IMR-90 (cell line): ENCODE measurements at regions not wholly inside any gene's neighbourhood (a gene's known extent, or its start where the extent isn't known, plus 50 kb on each side); places are given as distances from the start of the nearest gene placed in this dataset.

ENCODE experiments used
- ATAC-seq: fragments of 200-7000 bp; cut with Tn5 transposase; 2 replicates; pipeline ENCODE4 v1.9.1; 2020; ENCODE audit warnings: low read depth, mild to moderate bottlenecking, moderate library complexity
- BruUV-seq: library from RNA; stranded (reverse); fragments of 400-500 nt; replicated peaks from 2 replicates; lab custom pipeline; 2021; lab: Mats Ljungman, UMichigan
- CTCF ChIA-PET: fragments of 300-600 bp; formaldehyde crosslinking; extraction: SDS; loops from one replicate; lab custom pipeline; 2021; ENCODE audit warnings: antibody characterized with exemption; lab: Yijun Ruan, JAX
- POLR2A ChIA-PET: fragments of 300-600 bp; sonication (Branson Sonifier 250); formaldehyde crosslinking; loops from one replicate; lab custom pipeline; 2022; ENCODE audit warnings: antibody characterized with exemption; ENCODE audit not compliant: unreplicated experiment; lab: Charles Lee
- DNase-seq: peaks from one replicate; pipeline ENCODE4 v3.0.0; 2013
- H2AFZ ChIP-seq: replicated peaks from 2 replicates; pipeline ENCODE3; 2013; ENCODE audit warnings: low read length, mild to moderate bottlenecking; ENCODE audit not compliant: poor library complexity
- H2AK5ac ChIP-seq: 2 replicates; pipeline ENCODE4 v1.6.1; 2013; ENCODE audit warnings: low read depth, low read length, inconsistent platforms
- H2AK9ac ChIP-seq: replicated peaks from 2 replicates; pipeline ENCODE3; 2013; ENCODE audit warnings: mild to moderate bottlenecking, low read depth, low read length, moderate library complexity; ENCODE audit not compliant: poor library complexity
- H2BK120ac ChIP-seq: 2 replicates; pipeline ENCODE4 v1.6.1; 2013; ENCODE audit warnings: low read depth, low read length, inconsistent platforms
- H2BK15ac ChIP-seq: 3 replicates; pipeline ENCODE4 v1.6.1; 2013; ENCODE audit warnings: low read depth, low read length, inconsistent platforms
- H2BK20ac ChIP-seq: 2 replicates; pipeline ENCODE4 v1.6.1; 2013; ENCODE audit warnings: low read depth, mild to moderate bottlenecking, inconsistent platforms, low read length, moderate library complexity
- H2BK5ac ChIP-seq: 2 replicates; pipeline ENCODE4 v1.6.1; 2013; ENCODE audit warnings: mild to moderate bottlenecking, low read depth, low read length, inconsistent platforms; ENCODE audit not compliant: poor library complexity, severe bottlenecking
- H3K14ac ChIP-seq: replicated peaks from 2 replicates; pipeline ENCODE4 v1.6.1; 2013; ENCODE audit warnings: low read depth, low read length, inconsistent platforms
- H3K18ac ChIP-seq: 2 replicates; pipeline ENCODE4 v1.6.1; 2013; ENCODE audit warnings: low read depth, low read length, control low read depth
- H3K23ac ChIP-seq: 2 replicates; pipeline ENCODE4 v1.6.1; 2013; ENCODE audit warnings: low read depth, low read length, inconsistent platforms
- H3K27ac ChIP-seq: 2 replicates; pipeline ENCODE4 v1.5.1; 2013; ENCODE audit warnings: mild to moderate bottlenecking, control low read depth, low read length; ENCODE audit not compliant: insufficient read depth
- H3K27me3 ChIP-seq: 2 replicates; pipeline ENCODE4 v1.6.1; 2013; ENCODE audit warnings: low read length; ENCODE audit not compliant: control insufficient read depth, insufficient read depth
- H3K36me3 ChIP-seq: 2 replicates; pipeline ENCODE4 v1.6.1; 2013; ENCODE audit warnings: low read length, mixed read lengths; ENCODE audit not compliant: control insufficient read depth, insufficient read depth
- H3K4ac ChIP-seq: 2 replicates; pipeline ENCODE4 v1.6.1; 2013; ENCODE audit warnings: low read depth, low read length, inconsistent platforms
- H3K4me1 ChIP-seq: 2 replicates; pipeline ENCODE4 v1.6.1; 2013; ENCODE audit warnings: low read length, mixed read lengths; ENCODE audit not compliant: control insufficient read depth, insufficient read depth
- H3K4me2 ChIP-seq: 2 replicates; pipeline ENCODE4 v1.6.1; 2013; ENCODE audit warnings: low read depth, mild to moderate bottlenecking, control low read depth, low read length, moderate library complexity
- H3K4me3 ChIP-seq: 2 replicates; pipeline ENCODE4 v1.5.1; 2013; ENCODE audit warnings: low read depth, mild to moderate bottlenecking, control low read depth, low read length, moderate library complexity; ENCODE audit not compliant: insufficient read depth
- H3K56ac ChIP-seq: 2 replicates; pipeline ENCODE4 v1.6.1; 2013; ENCODE audit warnings: low read length, inconsistent platforms; ENCODE audit not compliant: insufficient read depth; ENCODE audit errors: extremely low read depth
- H3K79me1 ChIP-seq, 2 experiments: 2 replicates each; pipeline ENCODE4 v1.6.1; 2013; ENCODE audit warnings: low read length in 2 of 2, inconsistent platforms in 1 of 2, low read depth in 1 of 2
- H3K9ac ChIP-seq: 2 replicates; pipeline ENCODE4 v1.6.1; 2013; ENCODE audit warnings: low read depth, low read length, control low read depth
- H3K9me1 ChIP-seq: 2 replicates; pipeline ENCODE4 v1.6.1; 2013; ENCODE audit warnings: low read length, inconsistent platforms; ENCODE audit not compliant: insufficient read depth
- H3K9me3 ChIP-seq: 2 replicates; pipeline ENCODE4 v1.6.1; 2013; ENCODE audit warnings: low read length; ENCODE audit not compliant: control insufficient read depth, insufficient read depth
- H4K20me1 ChIP-seq: 2 replicates; pipeline ENCODE4 v1.6.1; 2013; ENCODE audit warnings: low read length, inconsistent platforms; ENCODE audit not compliant: insufficient read depth
- H4K5ac ChIP-seq: 2 replicates; pipeline ENCODE4 v1.6.1; 2013; ENCODE audit warnings: mild to moderate bottlenecking, low read depth, low read length, control low read depth
- H4K8ac ChIP-seq, 2 experiments: 2 replicates each; pipeline ENCODE4 v1.6.1; 2013; ENCODE audit warnings: low read depth in 2 of 2, low read length in 2 of 2, control low read depth in 1 of 2, inconsistent platforms in 1 of 2
- H4K91ac ChIP-seq: 2 replicates; pipeline ENCODE4 v1.6.1; 2013; ENCODE audit warnings: low read depth, low read length, inconsistent platforms; ENCODE audit not compliant: insufficient read depth
- BHLHE40 ChIP-seq: fragments of 150-350 bp; IDR thresholded peaks from 2 replicates; pipeline ENCODE4 v1.6.1; 2016; ENCODE audit warnings: mild to moderate bottlenecking, low read depth, low read length
- CEBPB ChIP-seq: IDR thresholded peaks from 2 replicates; pipeline ENCODE4 v1.6.1; 2012; ENCODE audit warnings: low read depth, low read length, improper control_type of control experiment
- CHD1 ChIP-seq: IDR thresholded peaks from 2 replicates; pipeline ENCODE4 v1.6.1; 2012; ENCODE audit warnings: low read depth, low read length, improper control_type of control experiment
- FOS ChIP-seq: fragments of 150-350 bp; IDR thresholded peaks from 2 replicates; pipeline ENCODE4 v1.6.1; 2016; ENCODE audit warnings: low read depth, low read length
- MAFK ChIP-seq: IDR thresholded peaks from 2 replicates; pipeline ENCODE4 v1.6.1; 2012; ENCODE audit warnings: low read depth, low read length, improper control_type of control experiment
- MAZ ChIP-seq: IDR thresholded peaks from 2 replicates; pipeline ENCODE4 v1.6.1; 2012; ENCODE audit warnings: low read depth, mild to moderate bottlenecking, low read length, improper control_type of control experiment, moderate library complexity, borderline replicate concordance
- MXI1 ChIP-seq: IDR thresholded peaks from 2 replicates; pipeline ENCODE4 v1.6.1; 2012; ENCODE audit warnings: low read depth, mild to moderate bottlenecking, low read length, moderate library complexity, borderline replicate concordance
- NFE2L2 ChIP-seq: fragments of 150-350 bp; IDR thresholded peaks from 2 replicates; pipeline ENCODE4 v1.6.1; 2016; ENCODE audit warnings: low read depth, mild to moderate bottlenecking, low read length
- POLR2A ChIP-seq: IDR thresholded peaks from 2 replicates; pipeline ENCODE4 v1.6.1; 2012; ENCODE audit warnings: mild to moderate bottlenecking, low read depth, low read length
- RAD21 ChIP-seq: IDR thresholded peaks from 2 replicates; pipeline ENCODE4 v1.6.1; 2012; ENCODE audit warnings: low read length, improper control_type of control experiment
- RCOR1 ChIP-seq: IDR thresholded peaks from 2 replicates; pipeline ENCODE4 v1.6.1; 2012; ENCODE audit warnings: mild to moderate bottlenecking, low read length, improper control_type of control experiment; ENCODE audit not compliant: insufficient replicate concordance
- RFX5 ChIP-seq: IDR thresholded peaks from 2 replicates; pipeline ENCODE4 v1.8.0; 2012; ENCODE audit warnings: low read depth, mild to moderate bottlenecking, low read length, moderate library complexity
- SMC3 ChIP-seq: fragments of 150-350 bp; IDR thresholded peaks from 2 replicates; pipeline ENCODE4 v1.6.1; 2016; ENCODE audit warnings: low read depth, mild to moderate bottlenecking, antibody characterized with exemption, low read length, moderate library complexity
- USF2 ChIP-seq: fragments of 150-350 bp; IDR thresholded peaks from 2 replicates; pipeline ENCODE4 v1.6.1; 2017; ENCODE audit warnings: mild to moderate bottlenecking, antibody characterized with exemption, low read length, low read depth
- dilution Hi-C: fragments of 300-500 bp; cut with HindIII; formaldehyde crosslinking; loops from one replicate; pipeline ENCODE4 v1.14.3; 2018; ENCODE audit warnings: low sequenced_read_pairs; ENCODE audit not compliant: unreplicated experiment
- in situ Hi-C: fragments of 300-500 bp; cut with MboI; formaldehyde crosslinking; loops from 3 replicates; pipeline ENCODE4 v1.14.3; 2019; ENCODE audit warnings: low sequenced_read_pairs, inconsistent platforms, mixed read lengths
- intact Hi-C: fragments of 100-400 bp; cut with micrococcal nuclease; formaldehyde crosslinking; loops from 2 replicates; pipeline ENCODE4 v1.10.0; 2022
- TF ChIP-seq, protein P1 (sequence below): conservative IDR thresholded peaks from 2 replicates; pipeline ENCODE4 v1.5.1; 2012; ENCODE audit warnings: mild to moderate bottlenecking, low read depth, low read length, improper control_type of control experiment
- TF ChIP-seq, protein P2 (sequence below): fragments of 150-350 bp; IDR thresholded peaks from 2 replicates; pipeline ENCODE4 v1.6.1; 2016; ENCODE audit warnings: low read depth, mild to moderate bottlenecking, low read length, moderate library complexity, borderline replicate concordance

DNA sequence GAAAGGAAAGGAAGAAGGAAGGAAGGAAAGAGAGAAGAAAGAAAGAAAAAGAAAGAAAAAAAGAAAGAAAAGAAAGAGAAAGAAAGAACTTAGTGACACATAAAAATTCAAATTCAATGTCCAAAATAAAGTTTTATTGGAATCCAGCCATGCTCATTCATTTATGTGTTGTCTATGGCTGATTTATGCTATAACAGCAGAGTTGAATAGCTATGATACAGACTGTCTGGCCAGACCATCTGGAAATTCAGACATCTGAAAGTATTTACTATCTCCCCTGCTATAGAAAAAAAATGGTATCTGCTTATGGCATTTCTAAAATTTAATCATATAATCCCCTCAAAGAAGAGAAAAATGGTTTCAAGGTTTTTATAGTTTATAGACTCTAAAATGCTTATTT is 79.4 kb upstream of the RRP15 start:
- Histone ChIP-seq H3K56ac (no peak overlapping the region), H2AK5ac (no peak overlapping the region), H3K79me1 (no peaks in the 10 kb centered on the region), H3K23ac (no peak overlapping the region), H2BK20ac (no peak overlapping the region), H3K9me1 (peaks cover 4% of the 10 kb centered on the region; the same call in 1 of the 2 replicates), H2AFZ (no peak overlapping the region), H4K8ac (no peak overlapping the region), H3K27ac (no peak overlapping the region), H3K36me3 (no peaks in the 10 kb centered on the region), H2BK120ac (no peak overlapping the region), H3K4me2 (no peak overlapping the region), H3K18ac (no peak overlapping the region), H2AK9ac (no peak overlapping the region), H3K4me3 (no peak overlapping the region), H3K14ac (no peak overlapping the region), H4K91ac (no peak overlapping the region), H3K27me3 (no peaks in the 10 kb centered on the region), H2BK15ac (no peak overlapping the region), H3K9me3 (no peaks in the 10 kb centered on the region), H3K4me1 (peaks cover 4% of the 10 kb centered on the region), H4K20me1 (no peaks in the 10 kb centered on the region), H4K5ac (no peak overlapping the region), H3K9ac (no peak overlapping the region), H3K4ac (no peak overlapping the region), H2BK5ac (no peak overlapping the region)
- no TSS peak for BruUV-seq
- dilution Hi-C loops (no loop called here), intact Hi-C loops (loop anchor here (2.0 kb wide), 1 partner anchor 37 kb away; no protein-coding TSS in a partner anchor), in situ Hi-C loops (no loop called here)
- ChIA-PET CTCF (no interaction called here), POLR2A (no interaction called here)
- TF ChIP-seq NFE2L2 (no peak), POLR2A (no peak), USF2 (no peak), RCOR1 (no peak), RAD21 (no peak), MAZ (no peak), CEBPB (no peak), FOS (no peak), RFX5 (no peak), SMC3 (no peak), BHLHE40 (no peak), CHD1 (no peak), MXI1 (no peak), MAFK (no peak)
- TF ChIP-seq, protein P1, sequence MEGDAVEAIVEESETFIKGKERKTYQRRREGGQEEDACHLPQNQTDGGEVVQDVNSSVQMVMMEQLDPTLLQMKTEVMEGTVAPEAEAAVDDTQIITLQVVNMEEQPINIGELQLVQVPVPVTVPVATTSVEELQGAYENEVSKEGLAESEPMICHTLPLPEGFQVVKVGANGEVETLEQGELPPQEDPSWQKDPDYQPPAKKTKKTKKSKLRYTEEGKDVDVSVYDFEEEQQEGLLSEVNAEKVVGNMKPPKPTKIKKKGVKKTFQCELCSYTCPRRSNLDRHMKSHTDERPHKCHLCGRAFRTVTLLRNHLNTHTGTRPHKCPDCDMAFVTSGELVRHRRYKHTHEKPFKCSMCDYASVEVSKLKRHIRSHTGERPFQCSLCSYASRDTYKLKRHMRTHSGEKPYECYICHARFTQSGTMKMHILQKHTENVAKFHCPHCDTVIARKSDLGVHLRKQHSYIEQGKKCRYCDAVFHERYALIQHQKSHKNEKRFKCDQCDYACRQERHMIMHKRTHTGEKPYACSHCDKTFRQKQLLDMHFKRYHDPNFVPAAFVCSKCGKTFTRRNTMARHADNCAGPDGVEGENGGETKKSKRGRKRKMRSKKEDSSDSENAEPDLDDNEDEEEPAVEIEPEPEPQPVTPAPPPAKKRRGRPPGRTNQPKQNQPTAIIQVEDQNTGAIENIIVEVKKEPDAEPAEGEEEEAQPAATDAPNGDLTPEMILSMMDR, result no peak
- TF ChIP-seq, protein P2, sequence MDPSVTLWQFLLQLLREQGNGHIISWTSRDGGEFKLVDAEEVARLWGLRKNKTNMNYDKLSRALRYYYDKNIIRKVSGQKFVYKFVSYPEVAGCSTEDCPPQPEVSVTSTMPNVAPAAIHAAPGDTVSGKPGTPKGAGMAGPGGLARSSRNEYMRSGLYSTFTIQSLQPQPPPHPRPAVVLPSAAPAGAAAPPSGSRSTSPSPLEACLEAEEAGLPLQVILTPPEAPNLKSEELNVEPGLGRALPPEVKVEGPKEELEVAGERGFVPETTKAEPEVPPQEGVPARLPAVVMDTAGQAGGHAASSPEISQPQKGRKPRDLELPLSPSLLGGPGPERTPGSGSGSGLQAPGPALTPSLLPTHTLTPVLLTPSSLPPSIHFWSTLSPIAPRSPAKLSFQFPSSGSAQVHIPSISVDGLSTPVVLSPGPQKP, result no peak
- DNase-seq (no peak), ATAC-seq (no peak)
